Suppressor macrophage treated with lipopolysaccharide for 4 hours (primary cell): ENCODE measurements at regions not wholly inside any gene's neighbourhood (a gene's known extent, or its start where the extent isn't known, plus 50 kb on each side); places are given as distances from the start of the nearest gene placed in this dataset.
A peak's percentile ranks its signal among the peaks of the same experiment; 100 is the strongest.
"Not testable (repeated sequence)": the region's sequence is repeated elsewhere in the genome, so short reads cannot be mapped to it uniquely, and the experiment has no call there.

Source experiments
- DNase-seq: peaks from one replicate; pipeline ENCODE4 v3.0.0-alpha.2; 2020

DNA sequence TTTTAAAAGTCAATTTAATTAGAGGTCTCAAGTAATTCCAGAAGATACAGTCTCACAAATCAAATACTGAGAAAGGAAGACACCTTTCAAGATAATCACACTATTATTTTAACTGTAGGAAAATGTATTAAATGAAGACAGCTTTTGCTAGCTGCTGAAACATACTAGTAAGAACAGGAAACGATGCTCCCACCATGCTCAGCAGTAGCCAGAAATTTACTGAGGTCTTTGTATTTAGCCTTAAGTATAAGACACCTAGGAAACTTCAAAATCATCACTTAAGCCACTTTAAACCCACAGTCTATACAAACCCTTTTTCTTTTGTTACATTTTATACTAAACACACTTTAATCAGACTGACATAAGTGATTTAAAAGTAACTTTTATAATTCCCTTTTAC lies 72.7 kb upstream of the NPIPB12 start:
- not testable (repeated sequence) for DNase-seq

DNA sequence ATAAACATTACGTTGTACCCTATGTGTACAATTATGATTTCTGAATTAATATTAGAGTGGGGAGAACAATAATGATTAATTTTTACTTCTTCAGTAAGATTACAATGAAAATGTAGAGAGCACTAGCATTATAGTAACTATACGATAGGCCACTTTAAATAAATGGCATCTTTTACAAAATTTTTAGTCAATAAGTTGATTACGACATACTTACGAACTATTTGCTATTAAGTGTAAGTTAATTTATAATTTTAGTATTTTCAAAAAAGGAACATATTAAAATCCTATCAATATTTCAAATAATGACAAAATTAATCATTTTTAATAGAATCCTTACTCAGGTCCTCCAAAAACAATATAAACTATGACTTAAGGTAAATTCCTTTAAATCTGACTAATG lies 75.6 kb upstream of the NPIPB12 start:
- DNase-seq = not testable (repeated sequence)

DNA sequence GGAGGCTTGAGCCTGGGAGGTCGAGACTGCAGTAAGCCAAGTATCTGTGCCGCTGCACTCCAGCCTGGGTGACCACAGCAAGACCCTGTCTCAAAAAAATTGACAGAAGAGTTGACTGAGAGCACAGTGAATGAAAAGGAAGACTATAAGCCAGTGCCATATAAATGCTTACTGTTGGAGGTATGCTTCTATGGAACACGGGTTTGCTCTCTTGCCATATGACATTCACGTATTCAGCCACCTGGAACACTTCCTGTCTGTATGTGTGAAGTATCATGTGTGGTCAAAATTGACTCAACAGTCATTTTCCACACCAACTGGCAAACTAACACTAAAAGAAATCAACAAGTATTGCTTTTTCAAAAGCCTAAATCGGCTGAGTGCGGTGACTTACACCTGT lies 71.1 kb upstream of the SPN start:
- DNase-seq = not testable (repeated sequence)

DNA sequence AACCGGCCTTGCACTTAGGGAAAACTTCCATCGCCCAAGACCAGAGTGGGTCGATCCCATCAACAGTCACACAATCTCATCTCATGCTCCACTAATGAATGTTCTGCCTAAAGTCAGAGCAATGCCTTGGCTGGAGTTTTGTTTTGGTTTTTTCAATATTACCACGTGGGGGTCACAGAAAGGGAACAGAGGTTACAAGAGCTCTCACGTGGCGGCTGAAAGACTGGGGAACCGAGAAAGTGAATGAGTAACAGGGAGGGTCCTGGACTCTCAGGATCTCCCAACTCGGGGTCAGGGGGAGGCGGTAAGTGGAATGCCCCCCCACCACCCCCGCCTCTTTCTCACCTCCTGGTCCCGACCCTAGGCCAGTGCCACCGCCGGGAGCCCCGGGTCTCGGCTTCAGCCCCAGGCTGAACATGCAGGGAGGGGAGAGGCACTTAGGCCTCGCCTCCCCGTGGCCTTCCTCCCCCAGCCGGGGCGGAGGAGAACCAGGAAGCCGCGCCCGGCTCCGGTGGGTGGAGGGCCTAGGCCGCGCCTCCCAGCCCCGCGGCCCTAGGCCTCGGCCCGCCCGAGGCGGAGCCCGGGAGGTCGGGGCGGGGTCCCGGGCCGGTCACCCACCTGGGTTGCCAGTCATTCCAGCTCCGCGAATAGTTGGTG lies 68.7 kb upstream of the SPN start:
- DNase-seq = peak; percentile 64

DNA sequence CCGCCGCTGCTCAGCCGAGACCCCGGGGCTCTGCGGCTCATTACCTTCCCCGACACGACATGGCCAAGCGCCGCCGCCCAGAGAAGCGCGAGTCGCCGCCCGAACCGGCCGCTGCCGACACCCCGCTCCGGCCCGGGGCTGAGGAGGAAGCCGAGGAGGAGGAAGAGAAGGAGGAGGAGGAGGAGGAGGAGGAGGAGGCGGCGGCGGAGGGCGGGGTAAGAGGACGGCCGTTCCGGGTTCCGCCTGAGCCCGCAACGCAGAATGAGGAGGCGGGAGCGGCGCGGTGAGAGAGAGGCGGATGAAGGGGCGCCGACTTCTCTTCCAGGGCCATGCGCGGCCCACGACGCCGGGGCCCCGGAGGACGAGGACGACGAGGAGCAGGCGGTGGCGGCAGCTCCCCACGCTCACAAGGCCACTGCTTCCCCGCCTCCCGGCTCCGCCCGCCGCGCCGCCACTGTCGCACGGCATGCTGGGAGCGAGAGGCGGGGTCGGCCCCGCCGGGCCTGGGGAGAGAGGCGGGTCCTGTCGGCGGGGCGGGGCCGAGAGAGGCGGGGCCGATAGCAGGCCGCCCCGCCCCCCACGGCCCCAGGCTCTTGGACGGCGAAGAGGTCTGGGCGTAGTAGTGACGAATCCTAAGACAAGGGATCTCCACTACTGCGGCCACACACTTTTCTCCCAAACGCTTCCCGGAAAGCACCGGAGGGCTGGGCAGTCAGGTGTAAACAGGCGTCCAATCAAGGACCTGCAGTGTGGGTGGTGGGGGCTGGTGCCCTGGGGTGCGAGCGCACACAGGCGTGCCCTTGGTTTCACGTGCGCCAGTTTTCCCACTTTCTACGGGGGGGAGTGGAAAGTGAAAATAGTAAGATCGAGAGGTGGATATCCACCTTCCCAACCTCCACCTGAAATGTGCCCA lies 67.9 kb upstream of the SPN start:
- peak; percentile 92 for DNase-seq

DNA sequence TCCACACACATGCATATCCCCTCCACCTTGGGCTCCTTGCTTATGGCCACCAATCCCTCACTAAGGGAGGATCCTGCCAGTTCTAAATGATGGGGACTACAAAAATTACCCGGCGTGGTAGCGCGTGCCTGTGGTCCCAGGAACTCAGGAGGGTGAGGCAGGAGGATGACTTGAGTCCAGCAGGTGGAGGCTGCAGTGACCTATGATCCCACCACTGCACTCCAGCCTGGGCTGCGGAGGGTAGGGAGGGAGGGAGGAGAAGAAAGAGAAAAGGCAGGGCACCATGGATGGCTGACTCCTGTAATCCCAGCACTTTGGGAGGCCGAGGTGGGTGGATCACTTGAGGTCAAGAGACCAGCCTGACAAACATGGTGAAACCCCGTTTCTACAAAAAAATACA lies 66.0 kb upstream of the SPN start:
- DNase-seq = not testable (repeated sequence)

DNA sequence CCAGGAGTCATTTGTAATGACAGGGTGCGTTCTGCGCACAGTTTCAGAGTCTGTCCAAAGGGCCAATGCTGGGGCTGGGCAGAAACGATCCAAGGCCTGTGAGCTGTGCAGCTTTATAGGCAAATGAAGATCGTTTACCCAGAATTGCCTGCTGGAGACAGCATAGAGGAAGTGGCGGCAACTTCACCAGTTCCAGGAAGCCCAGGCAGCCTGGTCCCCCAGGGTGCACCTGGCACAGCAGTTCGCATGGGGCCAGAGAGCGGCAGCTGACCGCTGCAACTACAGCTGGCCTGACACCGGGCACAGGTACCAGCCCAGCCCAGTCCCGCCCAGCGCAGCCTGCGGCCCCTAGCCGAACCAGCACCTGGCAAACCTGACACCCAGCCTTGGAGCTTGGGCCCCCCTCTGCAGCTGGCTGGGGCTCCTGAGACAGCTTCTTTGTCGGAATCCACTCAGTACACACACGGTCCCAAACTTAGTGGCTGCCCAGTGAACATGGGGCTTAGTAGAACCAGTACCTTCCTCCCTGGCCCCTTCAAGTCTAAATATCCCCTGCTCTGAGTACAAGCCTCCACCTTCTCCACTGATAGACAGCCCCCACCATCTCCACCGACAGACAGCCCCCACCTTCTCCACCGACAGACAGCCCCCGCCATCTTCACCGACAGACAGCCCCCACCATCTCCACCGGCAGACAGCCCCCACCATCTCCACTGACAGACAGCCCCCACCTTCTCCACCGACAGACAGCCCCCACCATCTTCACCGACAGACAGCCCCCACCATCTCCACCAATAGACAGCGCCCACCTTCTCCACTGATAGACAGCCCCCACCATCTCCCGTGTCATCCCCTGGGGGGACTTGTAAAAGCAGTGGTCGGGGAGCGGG lies 62.7 kb upstream of the SPN start:
- DNase-seq = peak; percentile 20

DNA sequence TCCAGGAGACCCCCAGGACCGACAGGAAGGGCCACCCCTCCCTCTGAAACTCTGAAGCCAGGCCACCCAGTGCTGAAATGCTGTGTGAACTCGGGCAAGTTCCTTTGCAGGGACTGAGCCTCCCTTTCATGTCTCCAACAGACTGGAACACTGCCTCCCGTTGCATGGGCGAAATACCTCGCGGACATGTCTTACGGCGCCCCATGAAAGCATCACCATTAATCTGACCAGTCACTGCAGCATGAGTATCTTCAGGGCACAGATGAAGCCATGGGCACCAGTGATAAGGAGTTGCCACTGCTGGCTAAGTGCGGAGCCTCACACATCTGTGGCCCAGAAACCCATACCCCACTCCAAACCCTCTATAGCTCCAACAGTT lies 60.8 kb upstream of the SPN start:
- not testable (repeated sequence) for DNase-seq

DNA sequence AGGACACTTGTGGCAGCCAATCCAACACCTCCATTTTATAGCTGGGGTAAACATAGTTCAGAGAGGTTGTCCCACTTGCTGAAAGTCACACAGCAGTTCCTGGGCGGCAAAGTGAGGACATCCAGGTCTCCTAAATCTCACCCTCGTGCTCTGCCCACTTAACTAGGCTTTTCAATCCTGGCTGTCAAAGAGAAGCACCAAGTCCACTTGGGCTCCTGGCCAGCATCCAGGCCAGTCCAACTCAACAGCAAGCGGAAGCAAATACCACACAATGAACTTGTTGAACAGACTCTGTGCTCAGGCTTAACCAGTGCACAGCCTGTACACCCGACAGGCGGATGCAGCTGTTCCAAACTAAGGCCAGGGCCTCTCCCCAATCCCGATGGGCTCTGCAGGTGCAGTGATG lies 60.4 kb upstream of the SPN start:
- not testable (repeated sequence) for DNase-seq

DNA sequence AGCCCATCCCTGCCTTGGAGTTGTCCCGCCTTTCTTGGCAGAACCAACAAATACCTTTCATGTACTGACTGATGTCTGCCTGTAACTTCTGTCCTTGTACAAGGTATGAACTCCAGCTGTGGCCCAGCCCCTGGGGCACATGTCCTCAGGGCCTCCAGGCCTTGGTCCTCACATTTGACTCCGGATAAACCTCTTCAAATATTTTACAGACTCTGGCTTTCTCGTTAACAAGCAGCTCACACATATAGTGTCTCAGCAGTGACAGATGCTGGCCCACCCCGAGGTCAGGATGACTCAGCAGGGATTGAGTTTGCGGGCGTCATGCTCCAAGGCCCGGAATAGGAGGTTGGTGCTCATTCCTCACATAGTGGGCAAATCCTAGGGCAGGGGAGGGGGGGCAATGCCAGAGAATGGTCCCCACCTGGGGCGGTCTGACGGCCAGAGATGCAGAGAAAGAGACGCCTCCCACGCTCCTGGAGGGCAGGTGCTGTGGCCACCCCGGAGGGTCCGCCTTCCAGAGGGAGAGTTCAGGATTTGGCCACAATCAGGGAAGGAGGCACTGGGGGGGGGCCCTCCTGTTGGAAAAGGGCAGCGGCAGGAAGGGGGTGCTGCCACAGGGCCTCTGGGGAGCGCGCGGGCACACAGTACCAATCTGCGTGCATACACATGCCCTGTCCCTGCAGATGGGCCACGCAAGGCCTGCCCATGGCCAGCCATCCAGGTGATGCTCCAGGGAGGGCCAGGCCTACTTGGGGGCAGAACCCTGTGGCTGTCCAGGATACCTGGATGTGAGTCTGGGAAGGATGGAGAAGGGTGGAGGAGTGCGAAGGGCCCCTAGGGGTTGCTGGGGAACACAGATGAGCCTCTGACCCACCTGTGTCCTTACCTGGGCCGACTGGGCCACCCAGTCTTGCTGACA lies 58.2 kb upstream of the SPN start:
- DNase-seq = peak; percentile 31

DNA sequence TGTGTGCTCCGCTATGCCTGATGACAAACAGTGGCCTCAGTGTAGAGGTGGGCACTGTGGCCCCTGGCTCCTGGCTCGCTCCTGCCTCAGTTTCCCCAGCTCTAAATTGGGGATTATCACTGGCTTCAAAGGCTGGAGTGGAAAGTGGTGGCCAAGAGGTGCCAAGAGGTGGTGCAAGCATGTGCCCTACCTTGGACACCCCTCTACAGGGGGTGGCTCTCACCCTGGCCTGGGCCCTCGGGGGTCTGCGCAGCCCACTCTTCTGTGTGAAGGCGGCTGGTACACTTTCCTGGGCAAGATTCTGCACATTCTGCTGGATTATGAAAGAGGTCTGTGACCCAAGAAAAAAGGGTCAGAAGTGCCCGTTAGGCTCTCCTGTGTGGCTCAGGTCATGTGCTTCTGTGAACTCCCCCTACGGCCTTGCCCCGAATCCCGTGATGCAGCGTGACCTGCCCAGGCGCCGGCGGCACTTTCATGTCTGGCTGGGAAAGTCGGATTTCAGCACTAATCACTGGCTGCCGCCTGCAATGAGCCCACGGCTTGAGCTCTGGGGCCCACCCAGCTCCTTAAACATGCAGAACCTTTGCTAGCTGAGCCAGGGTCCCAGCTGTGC lies 57.3 kb upstream of the SPN start:
- DNase-seq = not testable (repeated sequence)

DNA sequence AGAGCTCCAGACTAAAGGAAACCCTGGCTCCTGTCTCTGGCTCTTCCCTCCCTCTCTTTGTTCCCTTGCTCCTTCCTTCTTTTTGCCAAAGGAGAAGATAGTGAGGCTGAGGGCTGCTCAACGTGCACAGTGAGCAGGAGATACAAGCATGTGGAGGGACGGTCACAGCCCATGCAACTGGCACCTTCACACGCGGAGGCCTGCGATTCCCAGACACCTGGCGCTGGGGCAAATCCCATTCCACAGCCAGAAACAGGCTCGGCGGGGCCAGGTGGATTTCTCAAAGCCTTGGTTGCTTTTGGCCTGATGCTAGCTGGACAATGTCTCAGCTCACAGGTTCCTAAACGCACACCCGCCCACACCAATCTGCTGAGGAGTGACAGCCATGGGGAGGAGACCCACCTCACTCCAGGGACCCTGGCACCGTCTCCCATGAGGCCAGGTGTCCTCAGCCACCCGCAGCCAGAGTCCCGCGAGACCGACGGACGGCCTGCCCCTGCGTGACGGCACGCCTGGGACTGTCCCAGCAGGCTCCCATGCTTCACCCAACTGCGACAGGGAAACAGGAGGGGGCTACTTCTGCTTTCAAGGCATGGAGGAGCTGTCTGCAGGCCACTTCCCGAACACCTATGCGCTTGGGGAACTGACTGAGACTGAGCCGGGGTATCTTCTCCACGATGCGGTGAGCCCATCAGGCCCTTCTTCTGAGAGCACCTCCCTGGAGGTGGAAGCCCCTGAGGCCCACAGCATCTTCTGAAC lies 56.2 kb upstream of the SPN start:
- not testable (repeated sequence) for DNase-seq

DNA sequence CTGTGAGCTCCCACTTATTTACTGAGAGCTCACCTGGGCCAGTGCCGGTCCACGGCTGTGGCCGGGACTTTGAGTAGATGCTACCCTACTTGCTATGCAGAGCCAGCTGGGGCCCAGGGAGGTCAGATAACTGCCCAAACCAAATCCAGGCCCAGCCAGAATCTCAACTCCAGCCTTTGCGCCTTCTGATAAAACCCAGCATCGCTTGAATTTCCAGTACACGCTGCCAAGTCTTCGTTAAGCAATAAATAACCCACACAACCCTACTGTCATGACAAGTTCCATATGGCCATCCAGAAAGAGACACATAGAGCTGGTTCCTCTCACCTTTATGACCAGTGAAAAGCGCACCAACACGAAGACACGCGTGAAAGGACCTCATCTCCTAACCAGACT lies 55.6 kb upstream of the SPN start:
- not testable (repeated sequence) for DNase-seq

DNA sequence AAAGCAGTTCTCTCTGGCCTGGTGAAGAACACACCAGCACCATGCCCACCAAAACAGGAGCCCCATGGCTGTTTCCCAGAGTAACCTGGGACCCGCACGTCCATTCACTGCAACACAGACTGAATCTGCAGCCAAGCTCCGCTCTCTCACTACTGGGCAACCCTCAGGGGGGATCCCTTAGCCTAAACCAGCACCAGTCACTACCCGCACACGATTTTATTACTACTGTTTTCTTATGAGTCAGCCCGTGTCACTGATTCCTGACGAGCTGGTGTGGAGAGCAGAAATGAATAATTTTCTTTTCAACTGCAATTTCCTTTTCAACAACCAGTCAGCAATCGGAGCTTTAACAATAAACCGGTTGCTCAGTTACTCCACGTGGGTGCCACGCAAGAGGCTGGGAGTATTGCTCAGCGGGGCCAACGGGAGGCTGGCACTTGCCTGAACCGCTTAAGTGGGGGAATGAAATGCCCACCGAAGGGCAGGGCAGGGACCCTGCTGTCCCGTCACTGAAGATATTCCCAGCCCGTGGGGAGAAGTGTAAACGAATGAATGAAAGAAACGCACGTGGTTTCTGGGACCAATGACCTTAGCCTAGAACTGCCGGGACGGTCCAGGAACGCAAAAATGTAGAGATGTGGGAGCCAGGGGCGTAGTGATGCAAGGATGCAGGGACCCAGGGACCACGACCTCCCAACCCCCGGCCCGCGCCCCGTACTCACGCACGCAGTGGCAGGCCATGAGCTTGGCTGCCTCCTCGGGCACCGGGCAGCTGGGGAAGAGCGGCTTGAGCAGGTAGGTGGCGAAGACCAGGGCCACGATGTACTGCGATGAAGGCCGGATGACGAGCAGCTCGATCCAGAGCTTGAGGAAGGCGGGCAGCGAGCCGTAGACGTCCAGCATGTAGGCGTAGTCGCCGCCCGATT lies 50.4 kb upstream of the SPN start:
- DNase-seq = not testable (repeated sequence)
